ENCODE measurements at regions not wholly inside any gene's neighbourhood (a gene's known extent, or its start where the extent isn't known, plus 50 kb on each side); places are given as distances from the start of the nearest gene placed in this dataset.
"Not testable (repeated sequence)": the region's sequence is repeated elsewhere in the genome, so short reads cannot be mapped to it uniquely, and the experiment has no call there.

DNA sequence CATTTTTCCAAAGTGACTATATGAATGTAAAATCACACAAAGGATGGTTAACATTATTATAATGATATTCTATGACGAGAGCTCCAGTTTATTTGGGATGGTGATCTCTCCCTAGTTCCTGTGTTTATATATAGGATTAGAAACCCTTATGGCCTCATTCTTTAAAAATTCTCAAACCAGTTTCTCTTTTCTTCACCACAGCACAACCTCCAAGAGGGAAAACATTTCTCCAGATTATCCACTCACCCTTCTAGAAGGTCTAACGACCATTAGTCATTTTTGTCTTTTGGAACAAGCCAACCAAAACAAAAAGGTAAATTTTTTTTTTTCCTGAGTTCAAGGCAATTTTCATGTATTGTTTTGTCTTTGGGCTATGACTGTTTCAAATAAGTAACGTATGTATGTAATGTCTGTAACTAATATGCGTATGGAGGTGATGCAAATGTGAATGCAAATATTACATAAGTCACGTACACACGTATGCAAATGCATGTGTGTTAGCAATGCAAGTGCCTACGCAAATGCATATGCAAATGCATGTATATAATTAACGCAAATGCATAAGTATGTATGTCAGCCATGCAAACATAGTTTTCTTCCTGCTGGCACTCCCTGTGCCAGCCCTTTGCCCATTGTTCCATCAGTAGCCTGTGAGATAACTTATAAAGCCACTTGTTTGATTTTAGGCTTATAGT is 72.5 kb upstream of the MORC3 start:
- no peak for DNase-seq

- DNase-seq, result no peak
These were observed 70.2 kb upstream of the MORC3 start for GRCh38 chr21:36249576-36250422.

- no peak for DNase-seq
These were observed 69.4 kb upstream of the MORC3 start for GRCh38 chr21:36250423-36251075.

GRCh38 chr21:36254106-36254941 is 65.7 kb upstream of the MORC3 start:
- no peak for DNase-seq

GRCh38 chr21:36255663-36256062 is 64.3 kb upstream of the MORC3 start:
- DNase-seq, result no peak

- no peak for DNase-seq
These were observed 62.3 kb upstream of the MORC3 start for GRCh38 chr21:36257657-36258056.

DNA sequence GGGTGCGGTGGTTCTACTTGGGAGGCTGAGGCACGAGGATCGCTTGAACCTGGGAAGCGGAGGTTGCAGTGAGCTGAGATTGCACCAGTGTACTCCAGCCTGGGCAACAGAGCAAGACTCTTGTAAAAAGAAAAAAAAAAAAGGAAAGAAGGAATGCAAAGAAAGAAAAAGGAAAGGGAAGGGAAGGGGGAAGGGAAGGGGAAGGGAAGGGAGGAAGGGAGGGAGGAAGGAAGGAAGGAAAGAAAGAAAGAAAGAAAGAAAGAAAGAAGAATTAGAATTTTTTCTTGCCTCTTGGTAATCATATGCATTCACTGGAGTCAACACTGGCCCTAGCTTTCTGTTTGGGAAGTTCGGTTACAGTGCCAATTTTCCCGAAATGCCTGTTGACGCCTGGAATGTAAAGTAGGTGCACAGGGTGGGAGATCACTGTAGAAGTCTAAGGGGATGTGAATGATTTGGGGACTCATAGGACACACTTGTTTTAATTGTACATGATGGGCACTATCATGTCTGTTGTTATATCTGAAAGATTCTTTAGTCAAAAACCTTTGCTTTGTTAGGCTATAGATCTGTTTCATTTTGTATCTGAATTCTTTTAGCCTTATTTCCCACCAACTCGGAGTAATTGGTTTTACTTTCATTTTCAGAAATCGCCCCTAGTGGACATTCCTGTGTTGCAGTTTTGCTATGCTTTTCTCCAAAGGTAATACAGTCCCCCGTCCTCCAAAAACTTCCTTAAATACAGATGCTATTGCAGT is 59.8 kb upstream of the MORC3 start:
- DNase-seq, result peak; percentile 84

DNA sequence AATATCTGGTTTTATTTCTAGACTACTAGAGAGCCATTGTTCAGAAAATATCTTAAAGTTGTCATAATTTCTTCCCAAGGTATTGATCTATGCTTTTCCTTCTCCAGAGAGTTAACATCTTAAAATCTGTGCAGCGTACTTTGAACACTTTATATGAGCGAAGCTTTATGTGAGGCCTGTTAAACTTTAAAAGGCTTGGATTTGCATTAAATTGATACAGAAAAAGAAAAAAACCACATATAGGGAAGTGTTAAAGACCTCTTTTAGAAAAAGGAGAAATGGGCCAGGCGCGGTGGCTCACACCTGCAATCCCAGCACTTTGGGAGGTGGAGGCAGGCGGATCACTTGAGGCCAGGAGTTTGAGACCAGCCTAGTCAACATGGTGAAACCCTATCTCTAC is 59.2 kb upstream of the MORC3 start:
- no peak for DNase-seq

GRCh38 chr21:36261459-36261858 is 58.5 kb upstream of the MORC3 start:
- no peak for DNase-seq

DNA sequence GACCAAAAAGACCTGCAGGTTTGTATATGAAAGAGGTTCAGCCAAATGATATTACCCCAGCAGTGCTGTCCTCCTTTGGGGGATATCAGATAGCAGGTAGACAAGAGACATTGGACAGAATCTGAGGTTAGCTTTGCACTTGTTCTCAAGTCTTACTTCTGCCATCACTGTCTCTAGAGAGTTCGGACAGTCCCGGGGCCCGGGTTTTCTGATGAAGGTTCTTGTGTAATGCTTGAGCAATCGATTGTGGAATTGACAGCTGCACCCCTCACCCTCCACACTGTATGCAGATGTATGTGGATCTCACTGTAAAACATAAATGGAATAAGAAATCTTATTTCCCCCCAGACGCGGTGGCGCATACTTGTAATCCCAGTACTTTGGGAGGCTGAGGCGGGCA is 56.2 kb upstream of the MORC3 start:
- DNase-seq, result no peak

- no peak for DNase-seq
These were observed 54.6 kb upstream of the MORC3 start for GRCh38 chr21:36265431-36265830.

DNA sequence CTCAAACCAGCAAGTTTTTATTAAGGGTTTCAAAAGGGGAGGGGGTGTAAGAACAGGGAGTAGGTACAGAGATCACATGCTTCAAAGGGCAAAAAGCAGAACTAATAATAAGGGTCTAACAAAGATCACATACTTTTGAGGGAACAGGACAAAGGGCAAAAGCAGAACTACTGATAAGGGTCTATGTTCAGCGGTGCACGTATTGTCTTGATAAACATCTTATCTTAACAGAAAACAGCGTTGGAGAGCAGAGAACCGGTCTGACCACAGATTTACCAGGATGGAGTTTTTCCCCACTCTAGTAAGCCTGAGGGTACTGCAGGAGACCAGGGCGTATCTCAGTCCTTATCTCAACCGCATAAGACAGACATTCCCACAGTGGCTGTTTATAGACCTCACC is 52.2 kb upstream of the MORC3 start:
- DNase-seq, result not testable (repeated sequence)

DNA sequence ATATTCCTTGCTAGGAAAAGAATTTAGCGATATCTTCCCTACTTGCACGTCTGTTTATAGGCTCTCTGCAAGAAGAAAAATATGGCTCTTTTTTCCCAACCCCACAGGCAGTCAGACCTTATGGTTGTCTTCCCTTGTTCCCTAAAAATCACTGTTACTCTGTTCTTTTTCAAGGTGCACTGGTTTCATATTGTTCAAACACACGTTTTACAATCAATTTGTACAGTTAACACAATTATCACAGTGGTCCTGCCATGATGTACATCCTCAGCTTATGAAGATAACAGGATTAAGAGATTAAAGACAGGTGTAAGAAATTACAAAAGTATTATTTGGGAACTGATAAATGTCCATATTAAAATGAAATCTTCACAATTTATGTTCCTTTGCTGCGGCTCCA is 51.7 kb upstream of the MORC3 start:
- not testable (repeated sequence) for DNase-seq

Data from NCI-H2029 treated with DMSO at 0.1 percent for 48 hours (cell line).